ENCODE measurements at regions not wholly inside any gene's neighbourhood (a gene's known extent, or its start where the extent isn't known, plus 50 kb on each side); places are given as distances from the start of the nearest gene placed in this dataset.
"Not testable (repeated sequence)": the region's sequence is repeated elsewhere in the genome, so short reads cannot be mapped to it uniquely, and the experiment has no call there.

DNA sequence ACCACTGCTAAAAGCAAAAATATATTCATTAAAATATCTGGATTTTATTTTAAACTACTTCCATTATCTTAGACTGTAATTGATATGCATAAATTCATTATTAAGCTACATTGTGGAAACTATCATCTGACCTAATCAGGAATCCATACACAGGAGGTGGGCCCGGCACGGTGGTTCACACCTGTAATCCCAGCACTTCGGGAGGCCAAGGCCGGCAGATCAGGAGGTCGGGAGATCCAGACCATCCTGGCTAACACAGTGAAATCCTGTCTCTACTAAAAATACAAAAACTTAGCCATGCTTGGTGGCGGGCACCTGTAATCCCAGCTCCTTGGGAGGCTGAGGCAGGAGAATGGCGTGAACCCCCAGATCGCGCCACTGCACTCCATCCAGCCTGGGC lies 148.7 kb upstream of the FAT4 start:
- TF ChIP-seq, protein P1, sequence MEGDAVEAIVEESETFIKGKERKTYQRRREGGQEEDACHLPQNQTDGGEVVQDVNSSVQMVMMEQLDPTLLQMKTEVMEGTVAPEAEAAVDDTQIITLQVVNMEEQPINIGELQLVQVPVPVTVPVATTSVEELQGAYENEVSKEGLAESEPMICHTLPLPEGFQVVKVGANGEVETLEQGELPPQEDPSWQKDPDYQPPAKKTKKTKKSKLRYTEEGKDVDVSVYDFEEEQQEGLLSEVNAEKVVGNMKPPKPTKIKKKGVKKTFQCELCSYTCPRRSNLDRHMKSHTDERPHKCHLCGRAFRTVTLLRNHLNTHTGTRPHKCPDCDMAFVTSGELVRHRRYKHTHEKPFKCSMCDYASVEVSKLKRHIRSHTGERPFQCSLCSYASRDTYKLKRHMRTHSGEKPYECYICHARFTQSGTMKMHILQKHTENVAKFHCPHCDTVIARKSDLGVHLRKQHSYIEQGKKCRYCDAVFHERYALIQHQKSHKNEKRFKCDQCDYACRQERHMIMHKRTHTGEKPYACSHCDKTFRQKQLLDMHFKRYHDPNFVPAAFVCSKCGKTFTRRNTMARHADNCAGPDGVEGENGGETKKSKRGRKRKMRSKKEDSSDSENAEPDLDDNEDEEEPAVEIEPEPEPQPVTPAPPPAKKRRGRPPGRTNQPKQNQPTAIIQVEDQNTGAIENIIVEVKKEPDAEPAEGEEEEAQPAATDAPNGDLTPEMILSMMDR (conservative IDR thresholded peaks at IDR 0.05): not testable (repeated sequence)
- TF ChIP-seq ZFX (IDR thresholded peaks at IDR 0.05): not testable (repeated sequence)
